K562 (cell line): ENCODE measurements at regions not wholly inside any gene's neighbourhood (a gene's known extent, or its start where the extent isn't known, plus 50 kb on each side); places are given as distances from the start of the nearest gene placed in this dataset.

Source experiments
- ARID1B ChIP-seq: fragments of 450-650 bp; IDR thresholded peaks from 2 replicates; pipeline ENCODE4 v1.6.1; 2016; ENCODE audit warnings: antibody characterized with exemption, mild to moderate bottlenecking, inconsistent platforms
- ARID3B ChIP-seq: fragments of 250-450 bp; sonication (Bioruptor Pico); IDR thresholded peaks from 2 replicates; pipeline ENCODE4 v1.4.0; 2020; ENCODE audit warnings: borderline replicate concordance
- CBFA2T3 ChIP-seq: fragments of 450-650 bp; IDR thresholded peaks from 2 replicates; pipeline ENCODE4 v1.6.1; 2017
- CCNT2 ChIP-seq: IDR thresholded peaks from 2 replicates; pipeline ENCODE4 v1.6.1; 2011; ENCODE audit warnings: borderline replicate concordance, low read depth, mild to moderate bottlenecking, moderate library complexity, mixed read lengths, low read length; ENCODE audit not compliant: insufficient read length; ENCODE audit errors: extremely low read depth
- DMBX1 ChIP-seq: fragments of 250-450 bp; sonication (Bioruptor Pico); IDR thresholded peaks from 2 replicates; pipeline ENCODE4 v1.8.0; 2022; ENCODE audit warnings: inconsistent platforms, mild to moderate bottlenecking, moderate library complexity, borderline replicate concordance
- DPF2 ChIP-seq: fragments of 450-650 bp; IDR thresholded peaks from 2 replicates; pipeline ENCODE4 v1.6.1; 2016
- EGR1 ChIP-seq: fragments of 450-650 bp; conservative IDR thresholded peaks from 2 replicates; pipeline ENCODE4 v1.6.1; 2017; ENCODE audit warnings: mild to moderate bottlenecking
- HIVEP1 ChIP-seq: fragments of 250-450 bp; sonication (Bioruptor Pico); IDR thresholded peaks from 2 replicates; pipeline ENCODE4 v1.4.0; 2020; ENCODE audit warnings: mild to moderate bottlenecking
- KDM2B ChIP-seq: fragments of 250-450 bp; sonication (Bioruptor Pico); IDR thresholded peaks from 2 replicates; pipeline ENCODE4 v1.8.0; 2021; ENCODE audit warnings: mild to moderate bottlenecking, moderate library complexity
- LARP7 ChIP-seq: fragments of 450-650 bp; IDR thresholded peaks from 2 replicates; pipeline ENCODE4 v1.6.1; 2016
- MECOM ChIP-seq: fragments of 250-450 bp; sonication (Bioruptor Pico); IDR thresholded peaks from 2 replicates; pipeline ENCODE4 v1.8.0; 2022; ENCODE audit warnings: inconsistent platforms
- MEIS2 ChIP-seq: fragments of 450-650 bp; IDR thresholded peaks from 2 replicates; pipeline ENCODE4 v1.6.1; 2014; ENCODE audit warnings: mild to moderate bottlenecking; ENCODE audit not compliant: partially characterized antibody
- MITF ChIP-seq: IDR thresholded peaks from 2 replicates; pipeline ENCODE4 v1.6.1; 2014; ENCODE audit warnings: antibody characterized with exemption
- MTA2 ChIP-seq: fragments of 450-650 bp; IDR thresholded peaks from 2 replicates; pipeline ENCODE4 v1.6.1; 2016; ENCODE audit warnings: low read depth
- PBX2 ChIP-seq, 2 experiments: IDR thresholded peaks in 1 of 2; conservative IDR thresholded peaks in 1 of 2; 2 replicates each; pipeline ENCODE4 v1.6.1; 2016; ENCODE audit warnings: low read depth in 2 of 2, mild to moderate bottlenecking in 1 of 2, missing compliant biosample characterization in 1 of 2, missing genetic modification characterization in 1 of 2, moderate library complexity in 1 of 2
- PML ChIP-seq: IDR thresholded peaks from 2 replicates; pipeline ENCODE4 v1.6.1; 2012; ENCODE audit warnings: low read length, inconsistent platforms
- PYGO2 ChIP-seq: fragments of 450-650 bp; IDR thresholded peaks from 2 replicates; pipeline ENCODE4 v1.6.1; 2016; ENCODE audit warnings: mild to moderate bottlenecking, missing genetic modification characterization, moderate library complexity, missing compliant biosample characterization
- RBM39 ChIP-seq: fragments of 200-400 bp; formaldehyde crosslinking; optimal IDR thresholded peaks from 2 replicates; pipeline ENCODE3; 2018; ENCODE audit warnings: low read depth, low read length
- SMARCB1 ChIP-seq: IDR thresholded peaks from 2 replicates; pipeline ENCODE4 v1.6.1; 2011; ENCODE audit warnings: improper control_type of control experiment, low read depth; ENCODE audit not compliant: insufficient read length
- TCF3 ChIP-seq: sonication (generic); formaldehyde crosslinking; IDR thresholded peaks from 2 replicates; pipeline ENCODE4 v1.4.0; 2020; ENCODE audit warnings: mild to moderate bottlenecking, missing genetic modification reagents
- TEAD4 ChIP-seq, 2 experiments: sonication (generic) in 1 of 2; formaldehyde crosslinking in 1 of 2; IDR thresholded peaks; 2 replicates each; pipeline versions ENCODE4 v1.6.1 to v1.8.0; 2012 to 2022; ENCODE audit warnings: borderline replicate concordance in 1 of 2, inconsistent platforms in 1 of 2, low read length in 1 of 2, mild to moderate bottlenecking in 1 of 2, missing genetic modification reagents in 1 of 2
- TFE3 ChIP-seq: fragments of 450-650 bp; formaldehyde crosslinking; IDR thresholded peaks from 2 replicates; pipeline ENCODE4 v1.4.0; 2020; ENCODE audit warnings: mild to moderate bottlenecking, mixed read lengths
- ZNF668 ChIP-seq: fragments of 250-450 bp; sonication (Bioruptor Pico); IDR thresholded peaks from 2 replicates; pipeline ENCODE4 v1.8.0; 2022; ENCODE audit warnings: mild to moderate bottlenecking, inconsistent platforms
- ZNF696 ChIP-seq: fragments of 250-450 bp; sonication (Bioruptor Pico); conservative IDR thresholded peaks from 2 replicates; pipeline ENCODE4 v1.4.0; 2020; ENCODE audit warnings: mild to moderate bottlenecking, moderate library complexity

GRCh38 chr1:175894581-175894980 lies 151.2 kb upstream of the TNR start (continued):
- peak; percentile 49; the same call in 1 of the 2 replicates for TF ChIP-seq DPF2
- no peak for TF ChIP-seq MECOM
- TF ChIP-seq LARP7, result no peak
- TF ChIP-seq MTA2, result peak; percentile 76
- 0 out of 2 replicates have a peak, but pooled peaks have one; percentile 29 for TF ChIP-seq PML
- no peak for TF ChIP-seq ARID3B (CRISPR knock-in tag)
- TF ChIP-seq TCF3 (CRISPR knock-in tag), result peak; percentile 88
- TF ChIP-seq CCNT2, result peak; percentile 31
- TF ChIP-seq MITF, result 0 out of 2 replicates have a peak, but pooled peaks have one; percentile 33
- no peak for TF ChIP-seq SMARCB1
- TF ChIP-seq HIVEP1 (CRISPR knock-in tag), result no peak
- no peak for TF ChIP-seq PBX2 (CRISPR knock-in tag; IDR thresholded peaks at IDR 0.05; ENCODE audit: low read depth)
- TF ChIP-seq PBX2 (tag; conservative IDR thresholded peaks at IDR 0.05; ENCODE audit: low read depth), result peak; percentile 78
- peak; percentile 92 for TF ChIP-seq ARID1B
- no peak for TF ChIP-seq KDM2B (CRISPR knock-in tag)
- TF ChIP-seq MEIS2, result peak; percentile 82
- 0 out of 2 replicates have a peak, but pooled peaks have one; percentile 49 for TF ChIP-seq DMBX1
- peak; percentile 76 for TF ChIP-seq TEAD4 (IDR thresholded peaks at IDR 0.05; ENCODE audit: low read length)
- no peak for TF ChIP-seq TEAD4 (CRISPR knock-in tag; IDR thresholded peaks at IDR 0.05; ENCODE audit: borderline replicate concordance)
- TF ChIP-seq EGR1, result no peak
- TF ChIP-seq CBFA2T3, result peak; percentile 86
- TF ChIP-seq TFE3, result no peak
- no peak for TF ChIP-seq ZNF696 (CRISPR knock-in tag)
- TF ChIP-seq PYGO2, result peak; percentile 56; the same call in 1 of the 2 replicates
- no peak for TF ChIP-seq RBM39
- TF ChIP-seq ZNF668, result no peak
